MG63 (cell line): ENCODE measurements at regions not wholly inside any gene's neighbourhood (a gene's known extent, or its start where the extent isn't known, plus 50 kb on each side); places are given as distances from the start of the nearest gene placed in this dataset.
A peak's percentile ranks its signal among the peaks of the same experiment; 100 is the strongest.

Experiments used
- DNase-seq: peaks from one replicate; pipeline ENCODE4 v3.0.0-alpha.2; 2020
- H3K27me3 ChIP-seq: fragments of 250-450 bp; sonication (Bioruptor Pico); 2 replicates; pipeline ENCODE4 v1.5.1; 2020; ENCODE audit warnings: mild to moderate bottlenecking, moderate library complexity
- H3K36me3 ChIP-seq: fragments of 250-450 bp; sonication (Bioruptor Pico); 2 replicates; pipeline ENCODE4 v1.5.1; 2020; ENCODE audit warnings: mild to moderate bottlenecking, moderate library complexity
- H3K4me3 ChIP-seq: fragments of 250-450 bp; sonication (Bioruptor Pico); 2 replicates; pipeline ENCODE4 v1.5.1; 2020; ENCODE audit warnings: mild to moderate bottlenecking, moderate library complexity
- H3K9me3 ChIP-seq: fragments of 250-450 bp; sonication (Bioruptor Pico); 2 replicates; pipeline ENCODE4 v1.5.1; 2020; ENCODE audit warnings: mild to moderate bottlenecking, moderate library complexity

DNA sequence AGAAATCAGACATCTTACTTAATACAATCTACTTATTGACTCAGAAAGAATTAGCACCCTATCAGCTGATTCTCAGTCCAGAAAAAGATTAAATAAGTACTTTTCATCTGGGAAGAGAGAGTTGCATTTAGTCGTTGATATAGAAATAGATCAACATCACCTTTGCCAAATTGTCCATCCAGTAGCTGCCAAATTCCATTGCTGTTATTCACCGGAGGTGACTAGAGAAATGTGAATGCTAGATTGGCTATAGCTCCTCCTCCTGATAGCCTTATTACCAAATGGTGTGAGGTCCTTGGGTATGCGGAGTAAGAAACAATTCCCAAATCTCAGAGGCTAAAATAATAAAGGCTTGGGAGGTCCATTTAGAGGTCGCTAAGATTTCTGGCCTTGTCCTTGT lies 723.3 kb upstream of the FLRT2 start:
- Histone ChIP-seq H3K9me3 (no peaks in the 10 kb centered on the region), H3K27me3 (no peaks in the 10 kb centered on the region), H3K4me3 (no peak overlapping the region), H3K36me3 (no peaks in the 10 kb centered on the region)
- DNase-seq, result no peak

DNA sequence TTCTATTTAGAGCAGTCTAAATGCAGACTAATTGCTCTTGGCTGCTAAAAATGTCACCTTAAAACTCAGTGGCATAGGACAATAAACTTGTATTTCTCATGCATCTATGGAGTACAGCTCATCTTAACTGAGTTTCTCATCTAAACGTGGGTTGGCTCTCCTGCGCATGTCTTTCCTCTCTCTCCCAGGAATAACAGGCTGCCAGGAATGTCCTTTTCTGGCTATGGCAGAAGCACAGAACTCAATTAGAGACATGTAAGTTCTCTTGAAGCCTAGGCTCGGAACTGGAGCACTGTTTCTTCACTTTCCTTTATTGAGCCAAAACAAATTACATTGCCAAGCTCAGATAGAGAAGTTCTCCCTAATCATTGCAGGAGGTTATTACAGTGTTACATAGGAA lies 722.3 kb upstream of the FLRT2 start:
- Histone ChIP-seq H3K4me3 (no peak overlapping the region), H3K9me3 (no peaks in the 10 kb centered on the region), H3K27me3 (no peaks in the 10 kb centered on the region), H3K36me3 (no peaks in the 10 kb centered on the region)
- no peak for DNase-seq

DNA sequence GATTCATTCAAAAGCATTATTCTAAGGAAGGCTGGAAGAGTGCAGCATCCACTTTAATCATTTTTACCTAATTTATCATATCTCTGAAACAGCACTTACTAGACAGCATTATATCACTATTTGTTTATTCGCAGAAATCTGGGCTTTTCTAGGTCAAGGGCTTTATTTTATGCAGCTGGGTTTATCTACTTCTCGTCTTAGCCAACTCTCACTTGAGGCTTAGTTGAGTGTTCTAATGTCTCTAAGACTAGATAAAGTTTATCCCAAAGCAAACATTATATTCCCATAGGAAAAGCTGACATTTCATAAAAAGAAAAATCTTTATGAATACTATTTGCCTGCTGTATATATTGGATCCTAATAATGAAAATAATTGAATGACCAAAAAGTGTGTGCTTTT lies 720.8 kb upstream of the FLRT2 start:
- Histone ChIP-seq H3K4me3 (no peak overlapping the region), H3K36me3 (no peaks in the 10 kb centered on the region), H3K9me3 (no peaks in the 10 kb centered on the region), H3K27me3 (no peaks in the 10 kb centered on the region)
- no peak for DNase-seq

DNA sequence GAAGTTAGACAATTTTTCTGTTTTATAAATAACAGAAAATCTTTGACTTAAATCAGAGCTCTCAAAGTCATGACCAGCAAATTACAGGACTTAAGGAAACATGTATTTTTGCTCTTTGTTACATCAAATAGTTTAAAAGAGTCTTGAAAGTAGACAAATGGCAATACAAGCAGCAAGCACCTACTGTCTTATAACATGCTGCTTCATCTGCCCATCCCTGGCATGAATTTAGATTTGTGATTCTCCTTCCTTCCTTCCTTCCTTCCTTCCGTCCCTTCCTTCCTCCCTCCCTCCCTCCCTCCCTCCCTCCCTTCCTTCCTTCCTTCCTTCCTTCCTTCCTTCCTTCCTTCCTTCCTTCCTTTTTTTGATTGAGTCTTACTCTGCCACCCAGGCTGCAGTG lies 715.6 kb upstream of the FLRT2 start:
- H3K4me3 ChIP-seq, result no peak overlapping the region
- no peak for DNase-seq
- no peaks in the 10 kb centered on the region for H3K36me3 ChIP-seq
- no peaks in the 10 kb centered on the region for H3K9me3 ChIP-seq
- H3K27me3 ChIP-seq, result no peaks in the 10 kb centered on the region

DNA sequence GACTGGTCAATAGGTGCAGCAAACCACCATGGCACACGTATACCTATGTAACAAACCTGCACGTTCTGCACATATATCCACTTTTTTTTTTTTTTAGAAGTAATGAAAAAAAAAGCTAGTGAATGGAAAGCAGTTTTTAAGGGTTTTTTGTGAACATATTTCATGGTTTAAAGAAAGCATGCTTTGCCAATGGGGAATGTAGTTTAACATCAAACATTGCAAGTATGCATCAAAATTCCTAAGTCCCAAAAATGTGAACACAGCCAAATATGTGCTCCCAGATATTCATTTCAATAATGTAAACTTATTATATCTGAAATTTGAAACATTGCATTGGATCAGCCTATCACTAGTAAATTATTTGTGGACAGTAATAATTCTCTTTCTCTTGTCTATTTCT lies 710.4 kb upstream of the FLRT2 start:
- DNase-seq, result no peak
- Histone ChIP-seq H3K36me3 (no peaks in the 10 kb centered on the region), H3K9me3 (no peaks in the 10 kb centered on the region), H3K27me3 (no peaks in the 10 kb centered on the region), H3K4me3 (no peak overlapping the region)

DNA sequence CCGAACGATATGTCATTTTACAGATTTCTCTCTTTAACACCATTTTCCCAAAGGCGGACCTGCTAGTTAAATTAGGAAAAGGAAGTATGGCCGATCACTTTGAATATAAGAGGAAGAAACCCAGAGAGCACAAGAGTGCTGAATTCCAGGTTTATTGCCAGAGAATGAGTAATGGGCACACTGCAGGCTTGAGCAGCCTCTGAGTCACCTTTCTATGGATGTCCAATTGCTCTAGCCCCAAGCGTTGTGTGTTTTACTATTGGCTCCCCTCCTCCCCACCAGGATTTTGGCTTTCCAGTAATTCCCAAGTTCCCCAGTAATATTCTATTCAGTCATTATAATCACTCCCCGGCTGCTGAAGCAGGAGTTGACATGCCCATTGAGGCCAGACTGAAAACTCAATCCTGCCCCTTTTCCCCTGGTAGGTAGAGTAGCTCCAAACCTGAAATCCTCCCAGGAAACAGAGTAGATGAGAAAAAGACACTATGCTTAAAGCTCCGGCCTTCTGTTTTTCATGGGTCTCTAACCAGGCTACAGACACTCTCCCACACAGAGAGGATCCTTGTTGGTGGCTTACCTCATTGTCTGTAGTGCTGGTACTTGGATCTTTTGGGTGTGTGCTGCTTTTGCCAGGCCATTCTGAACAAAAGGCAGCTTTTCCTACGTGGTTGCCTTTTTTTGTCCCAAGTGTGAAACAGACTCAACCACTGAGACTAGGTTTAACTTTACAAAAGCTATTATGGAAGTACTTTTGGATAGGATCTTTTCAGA lies 704.3 kb upstream of the FLRT2 start:
- no peaks in the 10 kb centered on the region for H3K36me3 ChIP-seq
- peak; percentile 64 for DNase-seq

DNA sequence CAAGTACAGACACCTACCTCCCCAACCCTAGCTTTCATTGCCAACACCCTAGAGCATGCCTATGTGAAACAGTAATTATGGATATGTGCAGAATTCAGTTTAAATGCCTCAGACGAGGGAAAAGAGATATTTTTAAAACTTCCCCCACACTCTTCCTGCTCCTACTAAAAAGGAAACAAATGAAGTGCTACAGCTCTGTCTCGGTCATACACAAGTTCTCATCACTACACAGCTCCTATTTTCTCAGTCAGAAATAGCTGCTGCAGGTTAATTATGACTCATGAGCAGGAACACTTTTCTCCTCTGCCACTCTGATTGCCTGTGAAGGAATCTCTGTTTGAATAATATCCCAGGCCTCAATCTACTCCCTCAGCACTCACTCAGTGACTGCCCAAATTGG lies 703.6 kb upstream of the FLRT2 start:
- no peak overlapping the region for H3K4me3 ChIP-seq
- no peak for DNase-seq
- no peaks in the 10 kb centered on the region for H3K36me3 ChIP-seq
- no peaks in the 10 kb centered on the region for H3K9me3 ChIP-seq
- no peaks in the 10 kb centered on the region for H3K27me3 ChIP-seq

More for the DNA sequence above, 704.3 kb upstream of the FLRT2 start:
- no peaks in the 10 kb centered on the region for H3K27me3 ChIP-seq
- H3K4me3 ChIP-seq, result no peak overlapping the region
- H3K9me3 ChIP-seq, result no peaks in the 10 kb centered on the region

DNA sequence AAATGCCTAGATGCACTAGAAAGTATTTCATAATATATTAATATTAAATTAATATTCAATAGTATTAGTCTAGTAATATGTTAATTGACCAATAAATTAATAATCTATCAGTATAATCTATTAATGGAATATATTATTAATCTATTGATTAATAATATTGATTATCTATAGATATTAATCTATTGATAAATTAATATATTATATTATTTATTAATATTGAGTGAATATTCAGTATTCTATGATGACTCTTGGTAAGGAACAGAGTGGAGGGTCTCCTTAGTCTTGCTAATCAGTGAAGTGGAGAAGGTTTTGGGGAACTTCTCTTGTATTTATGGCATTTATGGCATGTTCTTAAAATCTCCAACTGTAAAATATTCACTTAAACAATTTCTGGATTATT lies 679.3 kb upstream of the FLRT2 start:
- H3K4me3 ChIP-seq, result no peak overlapping the region
- no peaks in the 10 kb centered on the region for H3K9me3 ChIP-seq
- no peak for DNase-seq
- no peaks in the 10 kb centered on the region for H3K36me3 ChIP-seq
- no peaks in the 10 kb centered on the region for H3K27me3 ChIP-seq

DNA sequence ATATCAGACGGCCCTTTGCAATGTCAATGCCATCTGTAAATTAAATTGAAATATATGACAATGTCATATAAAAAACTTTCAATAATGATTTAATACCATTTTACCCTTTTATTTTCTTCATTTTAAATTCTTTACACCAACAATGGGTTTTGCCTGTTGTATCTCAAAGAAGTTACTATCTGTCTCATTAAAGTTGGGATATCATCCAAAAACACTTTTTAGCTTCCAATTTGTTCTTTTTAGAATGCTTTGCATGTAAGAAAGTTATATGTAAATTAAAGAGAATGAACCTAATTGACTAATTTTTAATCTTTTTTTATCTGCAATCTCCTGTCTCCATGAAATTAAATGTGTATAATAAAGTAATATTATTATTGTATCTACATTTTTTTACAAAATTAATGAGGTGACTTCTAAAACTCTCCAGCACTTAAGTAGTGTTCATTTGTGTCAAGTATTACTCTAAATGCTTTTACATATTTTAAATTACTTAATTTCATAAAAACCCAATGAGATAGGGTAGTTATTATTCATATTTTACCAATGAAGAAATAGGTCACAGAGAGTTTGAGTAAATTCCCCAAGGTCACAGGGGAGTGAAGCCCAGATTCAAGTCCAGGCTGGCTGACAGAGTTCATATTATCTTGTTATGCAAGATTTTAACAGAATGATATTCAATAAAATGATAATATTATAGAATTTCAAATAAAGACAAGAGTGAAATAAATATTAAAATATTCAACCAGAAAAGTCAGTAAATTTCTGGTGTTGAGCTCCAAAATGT lies 673.0 kb upstream of the FLRT2 start:
- H3K4me3 ChIP-seq, result no peak overlapping the region
- H3K36me3 ChIP-seq, result no peaks in the 10 kb centered on the region
- no peaks in the 10 kb centered on the region for H3K27me3 ChIP-seq
- no peak for DNase-seq
- H3K9me3 ChIP-seq, result no peaks in the 10 kb centered on the region

DNA sequence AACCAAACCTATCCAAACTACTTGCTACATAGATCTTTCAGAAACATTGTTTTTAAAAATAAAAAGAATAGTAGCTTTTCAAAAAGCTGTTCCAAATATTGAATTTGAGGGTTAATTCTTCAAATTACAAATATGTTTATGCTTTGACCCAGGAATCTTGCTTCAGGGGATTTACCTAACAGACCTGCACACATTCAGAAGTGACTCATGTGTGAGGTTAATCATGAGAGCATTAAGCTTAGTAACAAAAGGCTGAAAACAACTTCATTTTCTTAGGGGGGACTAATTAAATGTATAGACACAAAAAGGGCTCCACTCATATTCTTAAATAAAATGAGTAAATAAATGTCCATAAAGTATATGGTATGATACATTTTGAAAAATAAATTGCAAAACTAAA lies 672.4 kb upstream of the FLRT2 start:
- no peak overlapping the region for H3K4me3 ChIP-seq
- no peak for DNase-seq
- H3K27me3 ChIP-seq, result no peaks in the 10 kb centered on the region
- no peaks in the 10 kb centered on the region for H3K36me3 ChIP-seq
- H3K9me3 ChIP-seq, result no peaks in the 10 kb centered on the region

DNA sequence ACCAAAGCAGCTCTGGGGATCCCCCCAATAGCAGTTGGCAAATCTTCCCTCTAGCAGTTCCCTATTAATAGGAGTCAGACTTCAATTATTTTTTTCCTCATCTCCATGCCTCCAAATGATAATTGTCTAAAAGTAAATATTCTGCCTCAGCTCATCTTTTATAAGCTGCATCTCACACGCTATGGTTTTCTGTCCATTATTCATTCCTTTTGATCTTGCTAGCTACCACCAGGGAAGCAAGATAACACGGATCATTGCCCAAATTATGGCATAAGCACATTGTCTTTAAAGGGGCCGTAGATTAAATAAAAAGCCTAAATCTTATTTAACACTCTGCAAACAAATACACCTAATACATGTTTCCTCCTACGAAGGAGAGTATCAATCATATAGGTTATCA lies 670.8 kb upstream of the FLRT2 start:
- no peaks in the 10 kb centered on the region for H3K36me3 ChIP-seq
- no peaks in the 10 kb centered on the region for H3K27me3 ChIP-seq
- H3K4me3 ChIP-seq, result no peak overlapping the region
- no peak for DNase-seq
- no peaks in the 10 kb centered on the region for H3K9me3 ChIP-seq

DNA sequence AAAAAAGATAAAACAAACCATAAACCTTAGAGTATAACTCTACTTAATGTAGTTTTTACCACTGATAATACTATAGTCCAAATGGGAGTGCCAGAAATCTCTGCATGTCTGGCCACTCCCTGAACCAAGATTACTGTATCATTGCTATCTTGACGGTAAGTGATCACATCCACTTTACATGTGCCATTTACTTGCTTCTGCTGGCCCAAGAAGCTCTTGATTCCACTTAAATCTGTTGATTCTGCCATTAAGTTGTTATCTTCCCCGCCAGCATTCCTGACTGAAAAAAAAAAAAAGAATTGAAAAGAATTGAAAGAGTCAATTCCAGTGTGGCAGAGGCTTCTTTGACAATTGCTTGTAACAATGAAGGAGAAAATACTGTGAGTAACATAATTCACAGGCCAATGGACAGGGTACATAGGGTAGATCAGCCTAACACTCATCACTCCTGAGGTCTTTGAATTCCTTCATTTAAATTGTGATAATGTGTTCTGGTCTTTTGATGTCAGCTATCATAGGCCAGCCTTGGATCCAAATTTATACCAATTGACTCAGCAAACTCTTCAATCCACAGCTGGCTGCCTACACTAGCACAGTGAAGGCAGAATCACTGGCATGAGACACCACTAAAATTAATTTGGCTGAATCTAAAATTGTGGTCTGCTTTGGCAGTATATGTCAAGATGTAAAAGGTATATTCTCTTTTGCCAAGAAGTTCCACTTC lies 665.2 kb upstream of the FLRT2 start:
- Histone ChIP-seq H3K9me3 (no peaks in the 10 kb centered on the region), H3K4me3 (no peak overlapping the region), H3K36me3 (no peaks in the 10 kb centered on the region), H3K27me3 (no peaks in the 10 kb centered on the region)
- DNase-seq, result peak; percentile 11

DNA sequence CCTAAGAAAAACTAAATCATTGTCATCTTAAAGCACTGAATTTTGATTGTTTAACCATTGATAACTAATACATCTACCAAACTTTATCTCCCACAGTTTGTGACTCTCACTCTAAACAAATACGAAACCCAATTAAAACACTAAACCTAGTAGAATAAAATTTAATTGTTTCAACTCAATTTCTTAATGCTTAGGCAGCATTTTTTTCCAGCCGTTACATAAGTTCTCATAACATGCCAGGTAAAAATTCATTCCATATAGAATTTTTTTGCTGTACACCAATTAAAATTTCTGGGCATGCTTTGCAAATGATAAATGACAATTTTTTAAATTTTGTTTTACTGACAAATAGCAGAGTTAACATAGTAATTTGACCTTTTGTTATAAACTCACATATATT lies 658.2 kb upstream of the FLRT2 start:
- Histone ChIP-seq H3K27me3 (no peaks in the 10 kb centered on the region), H3K36me3 (no peaks in the 10 kb centered on the region), H3K9me3 (no peaks in the 10 kb centered on the region), H3K4me3 (no peak overlapping the region)
- DNase-seq, result no peak

DNA sequence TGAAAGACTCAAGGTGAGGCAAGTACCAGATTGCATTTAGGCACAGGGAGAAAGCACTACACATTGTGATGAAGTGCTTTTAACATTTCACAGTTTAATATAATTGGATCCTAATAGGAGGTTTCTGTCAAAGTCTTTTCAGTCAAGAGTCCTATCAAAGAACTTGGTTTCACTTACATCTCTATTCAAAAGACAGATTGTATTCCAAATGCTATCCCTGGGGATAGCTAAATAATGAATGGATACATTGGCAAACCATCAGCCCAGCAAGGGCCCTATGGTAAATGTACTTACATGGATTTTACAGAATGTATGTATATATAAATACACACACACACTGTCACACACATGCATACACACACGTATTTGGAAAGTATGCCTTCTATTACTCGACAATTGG lies 655.5 kb upstream of the FLRT2 start:
- H3K27me3 ChIP-seq, result no peaks in the 10 kb centered on the region
- no peak for DNase-seq
- H3K9me3 ChIP-seq, result no peaks in the 10 kb centered on the region
- H3K36me3 ChIP-seq, result no peaks in the 10 kb centered on the region
- no peak overlapping the region for H3K4me3 ChIP-seq

DNA sequence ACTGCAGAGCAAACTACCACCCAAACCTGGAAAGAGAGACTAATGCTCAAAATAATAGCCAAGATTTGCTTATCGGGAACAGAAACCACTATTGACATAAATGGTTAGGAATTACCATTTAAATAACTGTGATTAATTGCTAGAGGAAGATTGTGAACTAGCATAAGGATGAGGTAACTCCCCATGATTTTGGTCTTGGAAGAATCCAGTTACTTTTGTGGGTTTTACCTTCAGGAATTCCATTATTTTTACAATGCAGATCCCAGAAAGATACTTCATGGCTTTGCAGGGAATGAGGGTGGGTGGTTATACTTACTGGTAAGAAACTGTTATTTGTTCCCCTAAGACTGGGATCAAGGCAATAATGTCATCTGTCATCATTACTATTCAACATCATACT lies 652.9 kb upstream of the FLRT2 start:
- H3K27me3 ChIP-seq, result no peaks in the 10 kb centered on the region
- no peak overlapping the region for H3K4me3 ChIP-seq
- no peaks in the 10 kb centered on the region for H3K9me3 ChIP-seq
- DNase-seq, result no peak
- no peaks in the 10 kb centered on the region for H3K36me3 ChIP-seq

DNA sequence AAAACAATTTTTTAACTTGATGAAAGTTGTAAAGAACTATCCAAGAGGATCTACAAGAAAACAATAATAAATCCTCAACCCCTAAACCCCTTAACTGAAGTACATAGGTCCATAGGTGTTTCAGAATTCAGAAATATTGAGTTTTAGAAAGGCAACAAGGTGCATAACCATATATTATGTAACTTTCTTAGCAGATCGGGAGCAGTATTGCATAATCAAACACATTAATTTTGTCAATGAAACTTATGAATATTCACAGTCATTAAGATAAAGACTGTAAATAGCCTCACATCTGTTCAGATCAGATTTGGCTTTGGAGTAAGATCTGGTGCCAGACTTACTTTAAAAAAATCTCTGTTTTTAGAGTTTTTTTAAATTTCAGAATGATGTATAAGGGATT lies 647.1 kb upstream of the FLRT2 start:
- Histone ChIP-seq H3K4me3 (no peak overlapping the region), H3K27me3 (no peaks in the 10 kb centered on the region), H3K9me3 (no peaks in the 10 kb centered on the region), H3K36me3 (no peaks in the 10 kb centered on the region)
- no peak for DNase-seq

DNA sequence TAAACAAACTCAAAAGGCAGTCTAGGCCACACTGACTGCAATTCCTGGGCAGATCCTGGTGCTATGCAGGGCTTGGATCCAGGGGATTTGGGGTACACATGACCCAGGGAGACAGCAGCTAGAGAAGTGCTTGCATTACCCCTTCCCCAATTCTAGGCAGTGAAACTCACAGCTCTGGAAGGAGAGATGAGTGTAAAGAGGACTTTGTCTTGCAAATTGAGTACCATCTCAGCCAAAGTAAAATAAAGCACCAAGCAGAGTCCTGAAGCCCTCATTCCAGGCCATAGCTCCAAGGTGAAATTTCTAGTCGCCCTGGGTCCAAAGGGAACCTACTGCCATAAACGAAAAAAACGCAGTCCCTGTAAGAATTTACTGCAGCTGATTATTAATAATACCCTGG lies 644.9 kb upstream of the FLRT2 start:
- H3K9me3 ChIP-seq, result no peaks in the 10 kb centered on the region
- no peaks in the 10 kb centered on the region for H3K36me3 ChIP-seq
- no peak overlapping the region for H3K4me3 ChIP-seq
- DNase-seq, result no peak
- H3K27me3 ChIP-seq, result no peaks in the 10 kb centered on the region

DNA sequence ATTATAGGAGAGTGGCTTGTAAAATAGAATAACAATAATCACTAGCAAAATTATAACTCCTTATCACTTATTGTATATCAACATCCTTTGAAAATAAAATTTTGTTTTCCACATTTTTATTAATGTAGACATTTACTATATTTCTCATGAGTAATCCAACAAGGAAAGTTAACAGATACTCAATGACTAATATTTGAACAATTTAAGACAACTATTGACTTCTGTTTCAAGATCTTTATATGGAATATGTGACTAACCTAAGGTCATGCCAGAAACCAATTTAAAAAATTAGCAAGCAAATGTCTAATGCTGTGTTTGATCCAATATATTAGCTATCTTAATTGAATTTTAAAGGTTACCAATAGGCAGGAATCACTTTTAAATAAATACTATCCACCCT lies 638.5 kb upstream of the FLRT2 start:
- no peak for DNase-seq
- Histone ChIP-seq H3K4me3 (no peak overlapping the region), H3K27me3 (no peaks in the 10 kb centered on the region), H3K9me3 (no peaks in the 10 kb centered on the region), H3K36me3 (no peaks in the 10 kb centered on the region)
